Neural cell (in vitro differentiated cells): ENCODE measurements at regions not wholly inside any gene's neighbourhood (a gene's known extent, or its start where the extent isn't known, plus 50 kb on each side); places are given as distances from the start of the nearest gene placed in this dataset.

Experiments used
- H2AFZ ChIP-seq: fragments of 200-600, 300-800 bp; sonication (generic), shearing (Covaris generic); 2 replicates; pipeline ENCODE4 v1.6.0; 2014; ENCODE audit warnings: low read depth, mild to moderate bottlenecking, antibody characterized with exemption, low read length, moderate library complexity
- H3F3A ChIP-seq: fragments of 200-600 bp; shearing (Covaris generic); 2 replicates; pipeline ENCODE4 v1.6.1; 2016; ENCODE audit warnings: mild to moderate bottlenecking, moderate library complexity, mixed read lengths, antibody characterized with exemption, low read length; ENCODE audit not compliant: insufficient read depth, poor library complexity, severe bottlenecking
- H3K27ac ChIP-seq: fragments of 200-600, 300-800 bp; sonication (generic), shearing (Covaris generic); 2 replicates; pipeline ENCODE4 v1.5.1; 2014; ENCODE audit warnings: mild to moderate bottlenecking, low read length, moderate library complexity
- H3K27me3 ChIP-seq: fragments of 300-800, 200-600 bp; sonication (generic), shearing (Covaris generic); 2 replicates; pipeline ENCODE4 v1.6.0; 2014; ENCODE audit warnings: mild to moderate bottlenecking, low read depth, low read length, moderate library complexity; ENCODE audit not compliant: insufficient read depth
- H3K36me3 ChIP-seq: fragments of 300-800, 200-600 bp; sonication (generic), shearing (Covaris generic); 2 replicates; pipeline ENCODE4 v1.5.1; 2014; ENCODE audit warnings: mild to moderate bottlenecking, antibody characterized with exemption, low read length, moderate library complexity; ENCODE audit not compliant: insufficient read depth
- H3K4me2 ChIP-seq: fragments of 300-800, 200-600 bp; sonication (generic), shearing (Covaris generic); 2 replicates; pipeline ENCODE4 v1.6.0; 2014; ENCODE audit warnings: mild to moderate bottlenecking, low read length
- H3K4me3 ChIP-seq: fragments of 300-800, 200-600 bp; sonication (generic), shearing (Covaris generic); 2 replicates; pipeline ENCODE4 v1.5.1; 2014; ENCODE audit warnings: mild to moderate bottlenecking, low read length, moderate library complexity
- H3K79me2 ChIP-seq: fragments of 200-600 bp; shearing (Covaris generic); replicated peaks from 2 replicates; pipeline ENCODE4 v1.6.0; 2014; ENCODE audit warnings: mild to moderate bottlenecking, low read length, moderate library complexity; ENCODE audit not compliant: insufficient read depth
- H3K9ac ChIP-seq: fragments of 300-800, 200-600 bp; sonication (generic), shearing (Covaris generic); 2 replicates; pipeline ENCODE4 v1.6.1; 2016; ENCODE audit warnings: mild to moderate bottlenecking, low read length, mixed read lengths
- H3K9me2 ChIP-seq: fragments of 200-600 bp; shearing (Covaris generic); 2 replicates; pipeline ENCODE4 v1.6.1; 2016; ENCODE audit warnings: mild to moderate bottlenecking, low read length, mixed read lengths; ENCODE audit not compliant: insufficient read depth
- H3K9me3 ChIP-seq: fragments of 200-600, 300-800 bp; sonication (generic), shearing (Covaris generic); 2 replicates; pipeline ENCODE4 v1.6.1; 2016; ENCODE audit warnings: mild to moderate bottlenecking, mixed run types, low read length, moderate library complexity, mixed read lengths
- H4K20me1 ChIP-seq: fragments of 200-600 bp; shearing (Covaris generic); 2 replicates; pipeline ENCODE4 v1.6.1; 2016; ENCODE audit warnings: mild to moderate bottlenecking, mixed run types; ENCODE audit not compliant: insufficient read depth
- EP300 ChIP-seq: fragments of 450-650 bp; conservative IDR thresholded peaks from 2 replicates; pipeline ENCODE4 v1.6.1; 2014; ENCODE audit warnings: antibody characterized with exemption, mild to moderate bottlenecking, moderate library complexity; ENCODE audit not compliant: poor library complexity, severe bottlenecking
- EZH2 ChIP-seq: fragments of 200-600, 300-800 bp; shearing (Covaris generic), sonication (generic); IDR thresholded peaks from 2 replicates; pipeline ENCODE4 v1.6.1; 2014; ENCODE audit warnings: antibody characterized with exemption, low read length, borderline replicate concordance, mild to moderate bottlenecking; ENCODE audit not compliant: insufficient read depth, poor library complexity, severe bottlenecking
- MXI1 ChIP-seq: fragments of 450-650 bp; conservative IDR thresholded peaks from 2 replicates; pipeline ENCODE4 v1.6.1; 2014; ENCODE audit warnings: antibody characterized with exemption, mild to moderate bottlenecking; ENCODE audit not compliant: poor library complexity, severe bottlenecking
- POLR2AphosphoS5 ChIP-seq: IDR thresholded peaks from 2 replicates; pipeline ENCODE4 v1.6.1; 2012
- RAD21 ChIP-seq: fragments of 450-650 bp; conservative IDR thresholded peaks from 2 replicates; pipeline ENCODE4 v1.6.1; 2014; ENCODE audit warnings: antibody characterized with exemption, mild to moderate bottlenecking, moderate library complexity
- REST ChIP-seq: IDR thresholded peaks from 2 replicates; pipeline ENCODE4 v1.6.1; 2012; ENCODE audit warnings: borderline replicate concordance
- SMC3 ChIP-seq: fragments of 450-650 bp; conservative IDR thresholded peaks from 2 replicates; pipeline ENCODE4 v1.6.1; 2014; ENCODE audit warnings: antibody characterized with exemption, mild to moderate bottlenecking, moderate library complexity; ENCODE audit not compliant: poor library complexity
- TAF1 ChIP-seq: IDR thresholded peaks from 2 replicates; pipeline ENCODE4 v1.6.1; 2012; ENCODE audit warnings: low read depth
- TF ChIP-seq, protein P1 (sequence below): fragments of 450-650 bp; IDR thresholded peaks from 2 replicates; pipeline ENCODE4 v1.5.1; 2014; ENCODE audit warnings: antibody characterized with exemption, mild to moderate bottlenecking, moderate library complexity; ENCODE audit not compliant: poor library complexity, severe bottlenecking

- Histone ChIP-seq H2AFZ (no peak overlapping the region), H3K9me3 (no peaks in the 10 kb centered on the region), H3K9ac (no peak overlapping the region), H3K36me3 (no peaks in the 10 kb centered on the region), H3K4me2 (no peak overlapping the region), H3K27me3 (no peaks in the 10 kb centered on the region), H3K9me2 (no peaks in the 10 kb centered on the region), H3F3A (no peaks in the 10 kb centered on the region), H3K27ac (no peak overlapping the region), H3K79me2 (no peaks in the 10 kb centered on the region), H4K20me1 (no peaks in the 10 kb centered on the region), H3K4me3 (no peak overlapping the region)
- TF ChIP-seq POLR2AphosphoS5 (no peak), REST (no peak), EP300 (no peak), TAF1 (no peak), SMC3 (no peak), RAD21 (no peak), MXI1 (no peak), EZH2 (no peak)
- TF ChIP-seq, protein P1, sequence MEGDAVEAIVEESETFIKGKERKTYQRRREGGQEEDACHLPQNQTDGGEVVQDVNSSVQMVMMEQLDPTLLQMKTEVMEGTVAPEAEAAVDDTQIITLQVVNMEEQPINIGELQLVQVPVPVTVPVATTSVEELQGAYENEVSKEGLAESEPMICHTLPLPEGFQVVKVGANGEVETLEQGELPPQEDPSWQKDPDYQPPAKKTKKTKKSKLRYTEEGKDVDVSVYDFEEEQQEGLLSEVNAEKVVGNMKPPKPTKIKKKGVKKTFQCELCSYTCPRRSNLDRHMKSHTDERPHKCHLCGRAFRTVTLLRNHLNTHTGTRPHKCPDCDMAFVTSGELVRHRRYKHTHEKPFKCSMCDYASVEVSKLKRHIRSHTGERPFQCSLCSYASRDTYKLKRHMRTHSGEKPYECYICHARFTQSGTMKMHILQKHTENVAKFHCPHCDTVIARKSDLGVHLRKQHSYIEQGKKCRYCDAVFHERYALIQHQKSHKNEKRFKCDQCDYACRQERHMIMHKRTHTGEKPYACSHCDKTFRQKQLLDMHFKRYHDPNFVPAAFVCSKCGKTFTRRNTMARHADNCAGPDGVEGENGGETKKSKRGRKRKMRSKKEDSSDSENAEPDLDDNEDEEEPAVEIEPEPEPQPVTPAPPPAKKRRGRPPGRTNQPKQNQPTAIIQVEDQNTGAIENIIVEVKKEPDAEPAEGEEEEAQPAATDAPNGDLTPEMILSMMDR: no peak
These were observed 103.7 kb downstream of the BARHL2 start for GRCh38 chr1:90613371-90613770.

GRCh38 chr1:90612033-90612432 is 105.1 kb downstream of the BARHL2 start:
- H3F3A ChIP-seq: no peaks in the 10 kb centered on the region
- H3K9ac ChIP-seq: no peak overlapping the region
- no peak overlapping the region for H3K4me2 ChIP-seq
- no peaks in the 10 kb centered on the region for H3K79me2 ChIP-seq
- no peak overlapping the region for H3K4me3 ChIP-seq
- H3K36me3 ChIP-seq: no peaks in the 10 kb centered on the region
- no peak overlapping the region for H3K27ac ChIP-seq
- H3K27me3 ChIP-seq: no peaks in the 10 kb centered on the region
- no peaks in the 10 kb centered on the region for H3K9me2 ChIP-seq
- no peak overlapping the region for H2AFZ ChIP-seq
- H4K20me1 ChIP-seq: no peaks in the 10 kb centered on the region
- no peaks in the 10 kb centered on the region for H3K9me3 ChIP-seq
- TF ChIP-seq RAD21: no peak
- no peak for TF ChIP-seq POLR2AphosphoS5
- no peak for TF ChIP-seq SMC3
- TF ChIP-seq EP300: no peak
- no peak for TF ChIP-seq MXI1
- no peak for TF ChIP-seq EZH2
- no peak for TF ChIP-seq REST
- TF ChIP-seq, protein P1: no peak
- TF ChIP-seq TAF1: no peak
